Stimulated activated CD8-positive, alpha-beta memory T cell treated with anti-CD3 and anti-CD28 coated beads, Interleukin-7, amount 100 ng/mL, for 24 hours (primary cell): ENCODE measurements at regions not wholly inside any gene's neighbourhood (a gene's known extent, or its start where the extent isn't known, plus 50 kb on each side); places are given as distances from the start of the nearest gene placed in this dataset.

Experiments used
- DNase-seq: peaks from one replicate; pipeline ENCODE4 v3.0.0-alpha.2; 2020; ENCODE audit warnings: low read depth

DNA sequence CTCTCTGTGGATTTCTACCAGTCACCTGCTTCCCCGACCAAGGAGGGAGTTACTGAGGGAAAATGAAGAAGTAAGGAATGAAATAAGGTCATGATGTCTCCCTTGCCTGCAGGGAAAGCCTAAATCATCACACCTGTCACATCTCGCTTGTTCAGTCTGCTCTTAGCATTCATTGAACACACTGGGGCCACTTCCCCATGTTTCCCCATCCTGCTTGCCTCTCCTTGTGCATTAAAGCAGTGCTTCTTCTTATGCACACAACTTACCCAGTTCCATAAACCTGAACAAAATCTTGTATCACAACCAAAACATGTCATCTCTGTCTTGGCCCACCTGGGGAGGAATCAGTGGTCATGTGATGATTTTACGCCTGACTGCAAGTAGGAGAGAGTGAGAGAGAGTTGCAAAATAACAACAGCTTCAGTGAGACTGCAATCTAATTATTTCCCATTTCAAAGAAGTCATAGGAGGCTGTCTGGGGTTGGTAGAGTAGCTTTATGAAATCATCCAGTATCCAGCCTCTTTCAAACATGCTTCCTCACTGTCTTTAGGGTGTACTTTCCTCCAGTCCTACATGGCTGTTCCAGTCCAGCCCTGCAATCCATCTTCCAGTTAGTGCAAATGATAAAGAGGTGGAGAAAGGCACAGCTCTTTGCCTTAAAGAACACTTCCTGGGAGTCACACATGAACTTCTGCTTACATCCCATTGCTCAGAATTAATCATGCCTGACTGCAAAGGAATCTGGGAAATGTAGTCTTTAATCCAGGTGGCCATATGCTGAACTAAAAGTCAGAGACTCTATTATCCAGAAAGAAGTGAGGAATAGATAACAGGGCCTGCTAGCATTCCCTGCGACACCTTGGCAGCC, 220.1 kb downstream of the HAUS1 start:
- DNase-seq = no peak

- no peak for DNase-seq
Observed at GRCh38 chr18:46325895-46326294, 221.7 kb downstream of the HAUS1 start.

GRCh38 chr18:46329736-46330246, 225.6 kb downstream of the HAUS1 start:
- DNase-seq = no peak

DNA sequence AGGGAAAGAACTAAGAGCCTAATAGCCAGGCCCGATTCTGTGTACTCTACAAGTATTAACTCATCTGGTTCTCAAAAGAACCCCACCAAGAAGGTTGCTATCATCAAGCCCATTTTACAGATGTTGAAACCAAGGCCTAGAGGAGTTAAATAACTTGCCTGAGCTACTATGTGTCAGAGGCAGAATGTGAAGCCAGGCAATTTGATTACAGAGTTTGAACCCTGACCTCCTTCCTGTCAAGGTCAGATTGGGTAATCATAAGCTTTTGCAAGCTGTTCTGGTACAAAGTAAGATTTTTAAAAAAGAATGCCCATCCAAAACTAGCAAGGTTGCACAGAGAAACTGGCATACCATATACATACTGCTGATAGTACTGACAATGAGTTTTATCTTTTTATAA, 227.1 kb downstream of the HAUS1 start:
- DNase-seq = no peak

DNA sequence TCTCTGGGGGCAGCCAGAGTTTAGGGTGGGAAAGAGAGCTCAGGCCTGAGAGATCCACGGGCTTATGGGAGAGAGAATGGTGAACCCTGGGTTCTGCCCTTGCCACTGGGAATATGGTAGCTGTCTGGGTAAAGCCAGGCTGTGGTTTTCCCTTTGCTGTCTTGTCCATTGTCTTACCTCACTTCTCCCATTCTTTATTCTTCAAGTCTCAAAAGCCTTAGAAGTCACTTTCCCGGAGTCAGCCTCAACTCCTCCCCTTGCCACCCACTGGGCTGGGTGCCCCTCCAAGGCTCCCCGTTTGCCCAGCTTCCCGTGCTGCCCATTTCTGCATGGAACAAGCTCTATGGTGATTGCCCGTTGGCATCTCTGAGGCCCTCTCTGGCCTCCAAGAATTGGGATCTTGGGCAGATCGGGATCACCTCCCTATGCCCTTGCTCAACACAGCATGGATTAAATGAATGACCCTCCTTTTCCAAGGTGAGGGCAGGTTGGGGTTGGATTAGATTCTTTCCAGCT, 228.2 kb downstream of the HAUS1 start:
- no peak for DNase-seq

- no peak for DNase-seq
Observed at GRCh38 chr18:46332921-46333341, 228.7 kb downstream of the HAUS1 start.

- DNase-seq = no peak
Observed at GRCh38 chr18:46333431-46334135, 229.4 kb downstream of the HAUS1 start.

DNA sequence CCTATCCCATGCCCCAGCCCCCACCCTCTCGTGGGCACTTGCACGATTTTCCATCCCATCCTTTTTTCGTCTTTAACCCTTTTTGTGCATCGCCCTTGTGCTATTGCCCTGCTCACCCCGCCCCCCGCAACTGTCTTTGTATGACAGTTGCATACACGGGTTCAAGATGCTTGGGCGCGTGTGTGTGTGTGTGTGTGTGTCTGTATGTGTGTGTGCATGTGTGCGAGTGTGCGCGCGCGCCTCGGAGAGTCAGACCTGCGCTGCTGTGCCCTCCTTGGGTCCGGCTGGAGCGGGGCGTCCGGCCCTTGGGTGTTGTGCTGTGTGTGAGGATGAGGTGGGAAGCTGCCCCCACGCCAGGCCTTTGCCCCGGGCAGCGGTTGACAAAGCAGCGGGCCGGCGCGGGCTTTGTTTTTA, 230.7 kb downstream of the HAUS1 start:
- DNase-seq = no peak

DNA sequence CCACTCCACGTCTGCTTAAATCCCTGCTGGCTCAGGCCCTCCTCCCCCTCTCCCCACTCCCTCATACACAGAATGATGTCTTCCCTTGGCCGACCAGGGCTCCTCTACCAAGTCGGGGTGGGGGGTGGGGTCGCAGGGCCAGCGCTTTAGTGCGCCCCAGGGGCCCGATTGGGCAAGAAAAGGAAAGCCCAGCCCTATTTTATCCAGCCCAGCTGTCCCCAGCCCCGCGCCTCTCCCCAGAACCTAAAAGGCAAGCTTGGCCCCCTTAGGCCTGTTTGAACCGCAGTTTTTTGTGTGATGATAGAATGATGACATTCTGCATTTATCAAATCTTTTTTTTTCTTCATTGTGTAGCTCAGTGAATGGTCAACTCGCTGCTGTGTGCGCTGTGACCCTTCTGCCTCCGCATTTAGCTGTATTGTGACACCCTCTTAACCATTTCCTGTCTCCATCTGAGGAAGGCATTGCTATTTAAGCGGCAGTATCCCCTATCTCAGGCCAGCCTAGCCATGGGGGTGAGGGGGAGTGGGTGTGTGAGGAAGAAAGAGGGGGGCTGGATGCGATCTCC, 231.4 kb downstream of the HAUS1 start:
- DNase-seq = no peak

DNA sequence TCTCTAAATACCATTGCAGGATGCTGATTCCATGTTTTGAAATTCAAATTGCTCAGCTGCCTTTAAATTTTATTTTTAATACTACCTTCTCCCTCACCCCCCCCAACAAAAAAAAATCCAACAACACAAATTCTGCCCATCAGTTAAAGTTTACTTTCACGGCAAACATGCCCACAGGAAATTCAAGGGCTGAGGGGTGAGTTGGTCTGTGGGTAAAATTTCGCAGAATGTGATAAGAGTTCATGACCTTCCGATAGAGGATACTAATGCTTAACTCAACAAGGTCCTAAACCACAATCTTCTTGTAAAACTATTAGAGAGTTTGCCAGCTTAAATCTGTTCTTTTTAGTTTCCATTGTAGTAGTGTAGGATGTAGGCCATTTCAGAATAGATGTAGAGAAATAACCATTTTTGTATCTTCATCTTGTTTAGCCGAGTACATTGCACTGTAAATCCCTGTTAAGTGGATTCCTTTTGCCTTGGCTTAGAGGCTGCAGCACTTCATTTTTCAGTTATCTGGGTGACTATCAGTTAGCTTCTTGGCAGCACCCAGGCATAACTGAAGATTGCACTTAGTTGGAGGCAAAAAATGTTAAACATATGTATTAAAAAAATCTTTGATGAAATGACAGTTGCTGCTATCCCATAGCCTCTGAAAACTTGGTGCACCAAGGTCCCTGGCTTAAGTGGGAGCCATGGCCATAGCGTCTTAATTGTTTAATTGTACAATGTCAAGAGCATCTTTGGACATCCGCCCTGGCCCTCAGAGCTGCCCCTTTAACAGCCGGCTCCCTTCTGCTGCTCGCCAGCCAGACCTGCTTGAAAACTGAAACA, 232.3 kb downstream of the HAUS1 start:
- no peak for DNase-seq

GRCh38 chr18:46337271-46337670, 233.1 kb downstream of the HAUS1 start:
- no peak for DNase-seq

DNA sequence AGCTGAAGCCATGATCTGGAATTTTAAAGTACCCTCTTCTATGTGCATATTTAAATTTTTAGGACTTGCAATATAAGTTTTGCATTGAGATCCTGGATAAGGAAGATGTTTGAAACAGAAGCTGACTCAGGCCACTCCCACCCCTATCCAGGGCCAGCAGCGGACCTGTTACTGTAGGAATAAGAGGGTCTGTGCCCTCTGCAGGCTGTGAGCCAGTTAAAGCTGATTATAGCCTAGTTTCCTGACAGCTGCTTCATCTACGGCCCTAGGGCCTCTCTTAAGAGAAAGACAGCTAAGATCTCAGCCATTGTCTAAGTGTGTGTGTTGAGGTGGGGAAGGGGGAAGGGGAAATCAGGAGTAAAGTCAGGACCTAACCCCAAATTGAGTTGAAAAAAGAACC, 234.0 kb downstream of the HAUS1 start:
- DNase-seq = no peak

DNA sequence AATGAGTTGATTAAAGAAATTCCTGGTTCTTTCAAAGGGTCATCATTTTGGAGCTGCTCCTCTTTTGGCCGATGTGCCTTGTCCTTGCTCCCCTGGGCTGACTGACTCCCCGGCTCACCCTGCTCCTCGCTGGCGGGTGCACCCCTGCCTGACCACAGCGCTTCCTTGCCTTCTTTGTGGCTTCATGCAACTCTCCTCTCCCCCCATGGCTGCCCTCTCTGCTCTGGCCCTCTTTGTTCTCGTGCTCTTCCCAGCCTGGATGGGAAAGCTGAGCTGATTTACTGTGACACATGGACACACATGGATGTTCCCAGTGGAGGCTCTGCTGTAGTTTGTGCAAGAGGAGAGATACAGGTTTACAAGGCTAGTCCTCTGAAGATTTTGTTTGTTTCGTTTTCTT, 234.6 kb downstream of the HAUS1 start:
- DNase-seq = no peak

- DNase-seq = no peak
Observed at GRCh38 chr18:46340716-46341115, 236.5 kb downstream of the HAUS1 start.

- no peak for DNase-seq
Observed at GRCh38 chr18:46341986-46342525, 237.9 kb downstream of the HAUS1 start.

DNA sequence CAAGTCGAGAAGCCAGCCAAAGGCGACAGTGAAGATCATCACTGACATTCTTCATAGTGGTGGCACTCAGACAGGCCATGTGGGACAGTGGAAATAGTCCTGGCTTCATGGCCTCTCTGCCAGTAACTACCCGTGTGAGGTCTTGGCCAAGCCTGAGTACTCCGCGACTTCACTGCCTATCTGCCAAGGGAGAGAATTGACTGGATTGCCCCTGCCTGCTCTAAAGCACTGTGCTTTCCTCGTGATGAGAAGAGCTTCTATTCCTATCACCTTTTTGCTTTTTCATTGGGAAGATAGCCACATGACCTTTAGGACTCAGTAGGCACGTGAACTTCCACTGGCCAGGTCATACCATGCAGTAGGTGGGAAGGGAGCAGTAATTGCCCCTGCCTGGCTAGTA, 239.3 kb downstream of the HAUS1 start:
- DNase-seq = no peak

- no peak for DNase-seq
Observed at GRCh38 chr18:46343931-46344372, 239.8 kb downstream of the HAUS1 start.

DNA sequence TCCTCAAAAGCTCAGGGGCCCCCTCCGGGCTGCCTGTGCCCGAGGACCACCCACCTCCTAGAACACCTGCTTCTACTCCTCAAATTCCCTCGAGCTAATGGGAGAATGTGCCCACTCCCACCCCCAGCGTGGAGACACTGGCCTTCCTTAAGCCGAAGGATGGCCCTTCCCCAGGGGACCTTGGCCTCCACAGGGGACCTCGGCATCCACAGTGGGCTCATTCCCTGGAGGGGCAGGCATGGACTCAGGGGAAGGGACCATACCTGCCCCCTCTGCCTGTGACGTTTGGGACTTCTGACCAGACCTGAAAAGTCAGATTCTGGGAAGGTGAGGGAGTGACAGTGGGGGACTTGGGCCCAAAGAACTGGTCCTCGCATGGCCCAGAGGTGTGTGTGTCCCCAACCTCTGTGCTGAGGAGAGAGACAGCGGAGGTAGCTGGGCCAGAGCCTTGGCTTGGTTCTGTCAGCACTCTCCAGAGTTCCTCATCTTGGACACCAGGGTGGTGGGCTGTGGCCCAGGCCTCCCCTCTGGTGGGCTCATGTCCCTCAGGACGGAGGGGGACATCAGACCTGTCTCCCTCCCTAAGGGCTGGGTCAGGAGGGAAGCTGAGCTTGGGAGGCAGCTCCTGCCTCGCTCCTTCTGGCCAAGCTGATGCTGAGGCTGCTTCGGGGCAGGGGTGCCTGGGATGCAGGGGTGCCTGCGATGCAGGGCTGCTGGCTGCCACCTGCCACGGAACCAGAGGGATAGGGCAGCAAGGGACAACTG, 240.4 kb downstream of the HAUS1 start:
- DNase-seq = no peak

GRCh38 chr18:46345181-46345465, 240.9 kb downstream of the HAUS1 start:
- no peak for DNase-seq

- no peak for DNase-seq
Observed at GRCh38 chr18:46346213-46346612, 242.0 kb downstream of the HAUS1 start.
